GM23338 (cell line): ENCODE measurements at regions not wholly inside any gene's neighbourhood (a gene's known extent, or its start where the extent isn't known, plus 50 kb on each side); places are given as distances from the start of the nearest gene placed in this dataset.

Experiments
- ATAC-seq: fragments of 200-7000 bp; cut with Tn5 transposase; 3 replicates; pipeline ENCODE4 v1.9.1; 2020
- DNase-seq: peaks from one replicate; pipeline ENCODE4 v3.0.0-alpha.2; 2015; ENCODE audit warnings: low spot score
- H2AFZ ChIP-seq: fragments of 200-600 bp; sonication (generic); 2 replicates; pipeline ENCODE4 v1.8.0; 2016; ENCODE audit warnings: antibody characterized with exemption, mild to moderate bottlenecking, moderate library complexity
- H3F3A ChIP-seq: fragments of 200-600 bp; sonication (generic); replicated peaks from 2 replicates; pipeline ENCODE4 v1.8.0; 2017; ENCODE audit warnings: antibody characterized with exemption, mixed run types, low read depth
- H3K27ac ChIP-seq: fragments of 200-600 bp; sonication (generic); 2 replicates; pipeline ENCODE4 v1.6.1; 2016; ENCODE audit warnings: low read depth
- H3K27me3 ChIP-seq: fragments of 200-600 bp; sonication (generic); 2 replicates; pipeline ENCODE4 v1.8.0; 2016; ENCODE audit warnings: mild to moderate bottlenecking, mixed run types, moderate library complexity; ENCODE audit not compliant: insufficient read depth
- H3K36me3 ChIP-seq: fragments of 200-600 bp; sonication (generic); 2 replicates; pipeline ENCODE4 v1.8.0; 2016; ENCODE audit warnings: mild to moderate bottlenecking; ENCODE audit not compliant: insufficient read depth
- H3K4me1 ChIP-seq: fragments of 200-600 bp; sonication (generic); 2 replicates; pipeline ENCODE4 v1.8.0; 2016; ENCODE audit warnings: mild to moderate bottlenecking, moderate library complexity; ENCODE audit not compliant: insufficient read depth
- H3K4me2 ChIP-seq: fragments of 200-600 bp; sonication (generic); 2 replicates; pipeline ENCODE4 v1.7.1; 2017; ENCODE audit warnings: mixed run types
- H3K4me3 ChIP-seq: fragments of 200-600 bp; sonication (generic); 2 replicates; pipeline ENCODE4 v1.6.1; 2016; ENCODE audit warnings: mixed run types
- H3K79me2 ChIP-seq: fragments of 200-600 bp; sonication (generic); replicated peaks from 2 replicates; pipeline ENCODE4 v1.8.0; 2017; ENCODE audit warnings: mild to moderate bottlenecking; ENCODE audit not compliant: insufficient read depth
- H3K9me2 ChIP-seq: fragments of 200-600 bp; sonication (generic); 2 replicates; pipeline ENCODE4 v1.8.0; 2017; ENCODE audit not compliant: insufficient read depth
- H4K20me1 ChIP-seq: fragments of 200-600 bp; sonication (generic); replicated peaks from 2 replicates; pipeline ENCODE4 v1.8.0; 2017; ENCODE audit warnings: mild to moderate bottlenecking; ENCODE audit not compliant: insufficient read depth
- H3K27ac Mint-ChIP-seq: 2 replicates; pipeline ENCODE4 v1.8.0; 2020; ENCODE audit warnings: inconsistent platforms, mild to moderate bottlenecking, moderate library complexity, mixed read lengths
- H3K27me3 Mint-ChIP-seq: 3 replicates; pipeline ENCODE4 v1.8.0; 2022; ENCODE audit warnings: low read depth, mild to moderate bottlenecking, moderate library complexity, mixed read lengths, inconsistent platforms; ENCODE audit not compliant: insufficient read depth, poor library complexity
- H3K36me3 Mint-ChIP-seq: 3 replicates; pipeline ENCODE4 v1.8.0; 2021; ENCODE audit warnings: low read depth, mild to moderate bottlenecking, inconsistent platforms, moderate library complexity, mixed read lengths
- H3K4me1 Mint-ChIP-seq: 3 replicates; pipeline ENCODE4 v1.8.0; 2020; ENCODE audit warnings: mild to moderate bottlenecking, inconsistent platforms, mixed read lengths
- H3K4me3 Mint-ChIP-seq: 3 replicates; pipeline ENCODE4 v1.8.0; 2021; ENCODE audit warnings: moderate library complexity, mild to moderate bottlenecking, inconsistent platforms, mixed read lengths
- H3K9me3 Mint-ChIP-seq: 3 replicates; pipeline ENCODE4 v1.8.0; 2020; ENCODE audit warnings: moderate library complexity, mild to moderate bottlenecking, inconsistent platforms, mixed read lengths
- CREB1 ChIP-seq: fragments of 250-450 bp; sonication (Bioruptor Pico); IDR thresholded peaks from 2 replicates; pipeline ENCODE4 v1.5.0; 2020; ENCODE audit warnings: low read depth, mild to moderate bottlenecking, moderate library complexity
- ETS1 ChIP-seq: IDR thresholded peaks from 2 replicates; pipeline ENCODE4 v1.6.1; 2016; ENCODE audit warnings: antibody characterized with exemption
- EZH2phosphoT487 ChIP-seq: fragments of 200-600 bp; sonication (generic); IDR thresholded peaks from one replicate; pipeline ENCODE4 v1.8.1; 2018; ENCODE audit warnings: antibody characterized with exemption; ENCODE audit not compliant: unreplicated experiment
- JUNB ChIP-seq: IDR thresholded peaks from one replicate; pipeline ENCODE4 v1.6.1; 2016; ENCODE audit warnings: antibody characterized with exemption; ENCODE audit not compliant: unreplicated experiment
- NANOG ChIP-seq: IDR thresholded peaks from 2 replicates; pipeline ENCODE4 v1.6.1; 2016; ENCODE audit warnings: antibody characterized with exemption, borderline replicate concordance
- STAT1 ChIP-seq: IDR thresholded peaks from one replicate; pipeline ENCODE4 v1.6.1; 2016; ENCODE audit warnings: antibody characterized with exemption; ENCODE audit not compliant: unreplicated experiment
- ZNF114 ChIP-seq: fragments of 250-450 bp; sonication (Bioruptor Pico); IDR thresholded peaks from 2 replicates; pipeline ENCODE4 v1.5.0; 2020; ENCODE audit warnings: mild to moderate bottlenecking, moderate library complexity
- ZNF331 ChIP-seq: fragments of 250-450 bp; sonication (Bioruptor Pico); IDR thresholded peaks from 2 replicates; pipeline ENCODE4 v1.5.0; 2020; ENCODE audit warnings: low read depth, mild to moderate bottlenecking, moderate library complexity
- TF ChIP-seq, protein P1 (sequence below): IDR thresholded peaks from one replicate; pipeline ENCODE4 v1.6.1; 2018; ENCODE audit warnings: antibody characterized with exemption; ENCODE audit not compliant: unreplicated experiment
- TF ChIP-seq, protein P2 (sequence below): fragments of 250-450 bp; sonication (Bioruptor Pico); IDR thresholded peaks from 2 replicates; pipeline ENCODE4 v1.5.0; 2020; ENCODE audit warnings: mild to moderate bottlenecking, moderate library complexity

- TF ChIP-seq, protein P1, sequence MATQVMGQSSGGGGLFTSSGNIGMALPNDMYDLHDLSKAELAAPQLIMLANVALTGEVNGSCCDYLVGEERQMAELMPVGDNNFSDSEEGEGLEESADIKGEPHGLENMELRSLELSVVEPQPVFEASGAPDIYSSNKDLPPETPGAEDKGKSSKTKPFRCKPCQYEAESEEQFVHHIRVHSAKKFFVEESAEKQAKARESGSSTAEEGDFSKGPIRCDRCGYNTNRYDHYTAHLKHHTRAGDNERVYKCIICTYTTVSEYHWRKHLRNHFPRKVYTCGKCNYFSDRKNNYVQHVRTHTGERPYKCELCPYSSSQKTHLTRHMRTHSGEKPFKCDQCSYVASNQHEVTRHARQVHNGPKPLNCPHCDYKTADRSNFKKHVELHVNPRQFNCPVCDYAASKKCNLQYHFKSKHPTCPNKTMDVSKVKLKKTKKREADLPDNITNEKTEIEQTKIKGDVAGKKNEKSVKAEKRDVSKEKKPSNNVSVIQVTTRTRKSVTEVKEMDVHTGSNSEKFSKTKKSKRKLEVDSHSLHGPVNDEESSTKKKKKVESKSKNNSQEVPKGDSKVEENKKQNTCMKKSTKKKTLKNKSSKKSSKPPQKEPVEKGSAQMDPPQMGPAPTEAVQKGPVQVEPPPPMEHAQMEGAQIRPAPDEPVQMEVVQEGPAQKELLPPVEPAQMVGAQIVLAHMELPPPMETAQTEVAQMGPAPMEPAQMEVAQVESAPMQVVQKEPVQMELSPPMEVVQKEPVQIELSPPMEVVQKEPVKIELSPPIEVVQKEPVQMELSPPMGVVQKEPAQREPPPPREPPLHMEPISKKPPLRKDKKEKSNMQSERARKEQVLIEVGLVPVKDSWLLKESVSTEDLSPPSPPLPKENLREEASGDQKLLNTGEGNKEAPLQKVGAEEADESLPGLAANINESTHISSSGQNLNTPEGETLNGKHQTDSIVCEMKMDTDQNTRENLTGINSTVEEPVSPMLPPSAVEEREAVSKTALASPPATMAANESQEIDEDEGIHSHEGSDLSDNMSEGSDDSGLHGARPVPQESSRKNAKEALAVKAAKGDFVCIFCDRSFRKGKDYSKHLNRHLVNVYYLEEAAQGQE = no peak
- TF ChIP-seq JUNB (no peak), CREB1 (no peak)
- TF ChIP-seq, protein P2, sequence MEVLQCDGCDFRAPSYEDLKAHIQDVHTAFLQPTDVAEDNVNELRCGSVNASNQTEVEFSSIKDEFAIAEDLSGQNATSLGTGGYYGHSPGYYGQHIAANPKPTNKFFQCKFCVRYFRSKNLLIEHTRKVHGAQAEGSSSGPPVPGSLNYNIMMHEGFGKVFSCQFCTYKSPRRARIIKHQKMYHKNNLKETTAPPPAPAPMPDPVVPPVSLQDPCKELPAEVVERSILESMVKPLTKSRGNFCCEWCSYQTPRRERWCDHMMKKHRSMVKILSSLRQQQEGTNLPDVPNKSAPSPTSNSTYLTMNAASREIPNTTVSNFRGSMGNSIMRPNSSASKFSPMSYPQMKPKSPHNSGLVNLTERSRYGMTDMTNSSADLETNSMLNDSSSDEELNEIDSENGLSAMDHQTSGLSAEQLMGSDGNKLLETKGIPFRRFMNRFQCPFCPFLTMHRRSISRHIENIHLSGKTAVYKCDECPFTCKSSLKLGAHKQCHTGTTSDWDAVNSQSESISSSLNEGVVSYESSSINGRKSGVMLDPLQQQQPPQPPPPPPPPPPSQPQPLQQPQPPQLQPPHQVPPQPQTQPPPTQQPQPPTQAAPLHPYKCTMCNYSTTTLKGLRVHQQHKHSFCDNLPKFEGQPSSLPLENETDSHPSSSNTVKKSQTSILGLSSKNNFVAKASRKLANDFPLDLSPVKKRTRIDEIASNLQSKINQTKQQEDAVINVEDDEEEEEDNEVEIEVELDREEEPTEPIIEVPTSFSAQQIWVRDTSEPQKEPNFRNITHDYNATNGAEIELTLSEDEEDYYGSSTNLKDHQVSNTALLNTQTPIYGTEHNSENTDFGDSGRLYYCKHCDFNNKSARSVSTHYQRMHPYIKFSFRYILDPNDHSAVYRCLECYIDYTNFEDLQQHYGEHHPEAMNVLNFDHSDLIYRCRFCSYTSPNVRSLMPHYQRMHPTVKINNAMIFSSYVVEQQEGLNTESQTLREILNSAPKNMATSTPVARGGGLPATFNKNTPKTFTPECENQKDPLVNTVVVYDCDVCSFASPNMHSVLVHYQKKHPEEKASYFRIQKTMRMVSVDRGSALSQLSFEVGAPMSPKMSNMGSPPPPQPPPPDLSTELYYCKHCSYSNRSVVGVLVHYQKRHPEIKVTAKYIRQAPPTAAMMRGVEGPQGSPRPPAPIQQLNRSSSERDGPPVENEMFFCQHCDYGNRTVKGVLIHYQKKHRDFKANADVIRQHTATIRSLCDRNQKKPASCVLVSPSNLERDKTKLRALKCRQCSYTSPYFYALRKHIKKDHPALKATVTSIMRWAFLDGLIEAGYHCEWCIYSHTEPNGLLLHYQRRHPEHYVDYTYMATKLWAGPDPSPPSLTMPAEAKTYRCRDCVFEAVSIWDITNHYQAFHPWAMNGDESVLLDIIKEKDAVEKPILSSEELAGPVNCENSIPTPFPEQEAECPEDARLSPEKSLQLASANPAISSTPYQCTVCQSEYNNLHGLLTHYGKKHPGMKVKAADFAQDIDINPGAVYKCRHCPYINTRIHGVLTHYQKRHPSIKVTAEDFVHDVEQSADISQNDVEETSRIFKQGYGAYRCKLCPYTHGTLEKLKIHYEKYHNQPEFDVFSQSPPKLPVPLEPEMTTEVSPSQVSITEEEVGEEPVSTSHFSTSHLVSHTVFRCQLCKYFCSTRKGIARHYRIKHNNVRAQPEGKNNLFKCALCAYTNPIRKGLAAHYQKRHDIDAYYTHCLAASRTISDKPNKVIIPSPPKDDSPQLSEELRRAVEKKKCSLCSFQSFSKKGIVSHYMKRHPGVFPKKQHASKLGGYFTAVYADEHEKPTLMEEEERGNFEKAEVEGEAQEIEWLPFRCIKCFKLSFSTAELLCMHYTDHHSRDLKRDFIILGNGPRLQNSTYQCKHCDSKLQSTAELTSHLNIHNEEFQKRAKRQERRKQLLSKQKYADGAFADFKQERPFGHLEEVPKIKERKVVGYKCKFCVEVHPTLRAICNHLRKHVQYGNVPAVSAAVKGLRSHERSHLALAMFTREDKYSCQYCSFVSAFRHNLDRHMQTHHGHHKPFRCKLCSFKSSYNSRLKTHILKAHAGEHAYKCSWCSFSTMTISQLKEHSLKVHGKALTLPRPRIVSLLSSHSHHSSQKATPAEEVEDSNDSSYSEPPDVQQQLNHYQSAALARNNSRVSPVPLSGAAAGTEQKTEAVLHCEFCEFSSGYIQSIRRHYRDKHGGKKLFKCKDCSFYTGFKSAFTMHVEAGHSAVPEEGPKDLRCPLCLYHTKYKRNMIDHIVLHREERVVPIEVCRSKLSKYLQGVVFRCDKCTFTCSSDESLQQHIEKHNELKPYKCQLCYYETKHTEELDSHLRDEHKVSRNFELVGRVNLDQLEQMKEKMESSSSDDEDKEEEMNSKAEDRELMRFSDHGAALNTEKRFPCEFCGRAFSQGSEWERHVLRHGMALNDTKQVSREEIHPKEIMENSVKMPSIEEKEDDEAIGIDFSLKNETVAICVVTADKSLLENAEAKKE (CRISPR knock-in tag) = no peak
These were observed 536.0 kb upstream of the WWC1 start (continued) for GRCh38 chr5:167755420-167755819.

GRCh38 chr5:167759057-167759821 is 532.2 kb upstream of the WWC1 start:
- Histone ChIP-seq H3K36me3 (no peaks in the 10 kb centered on the region), H3K9me2 (no peaks in the 10 kb centered on the region), H3K4me2 (no peak overlapping the region), H3K4me1 (peaks cover 9% of the 10 kb centered on the region; the same call in 1 of the 2 replicates), H3K79me2 (no peaks in the 10 kb centered on the region), H3K27me3 (no peaks in the 10 kb centered on the region), H2AFZ (no peak overlapping the region), H3K27ac (no peak overlapping the region), H3K4me3 (no peak overlapping the region), H3F3A (no peaks in the 10 kb centered on the region), H4K20me1 (no peaks in the 10 kb centered on the region)
- Mint-ChIP-seq H3K27ac (no peak overlapping the region), H3K27me3 (no peaks in the 10 kb centered on the region), H3K4me3 (no peak overlapping the region), H3K36me3 (no peaks in the 10 kb centered on the region), H3K4me1 (peaks cover 17% of the 10 kb centered on the region), H3K9me3 (no peaks in the 10 kb centered on the region; the same call in 2 of the 3 replicates)
- ATAC-seq (no peak), DNase-seq (no peak)
- TF ChIP-seq EZH2phosphoT487 = no peak
- TF ChIP-seq ZNF331 (CRISPR knock-in tag) = no peak
- no peak for TF ChIP-seq NANOG
- TF ChIP-seq ETS1 = no peak
- no peak for TF ChIP-seq ZNF114
- TF ChIP-seq CREB1 = no peak
- no peak for TF ChIP-seq STAT1
